D341Med (cell line): ENCODE measurements at regions not wholly inside any gene's neighbourhood (a gene's known extent, or its start where the extent isn't known, plus 50 kb on each side); places are given as distances from the start of the nearest gene placed in this dataset.

Experiments
- DNase-seq: peaks from one replicate; pipeline ENCODE4 v3.0.0; 2012; ENCODE audit warnings: low spot score

DNA sequence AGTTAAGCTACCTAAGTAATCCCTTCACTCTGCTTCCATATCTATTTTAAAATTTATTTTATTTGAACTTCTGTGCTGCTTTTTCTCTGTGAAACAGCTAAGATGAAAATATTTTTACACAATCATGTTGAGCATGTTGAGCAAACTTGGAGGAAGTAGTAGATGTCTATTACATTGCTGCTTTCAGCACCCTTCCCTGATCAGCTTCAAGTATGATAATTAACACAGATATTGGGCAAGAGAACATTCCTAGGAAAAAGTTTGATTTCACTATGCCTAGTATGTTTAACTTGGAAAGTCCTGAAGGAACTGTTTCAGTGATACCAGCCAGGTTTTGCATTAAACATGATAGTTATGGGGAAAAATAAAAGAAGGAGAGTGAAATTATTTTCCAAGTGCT, 283.6 kb downstream of the ELAVL2 start:
- DNase-seq: no peak

DNA sequence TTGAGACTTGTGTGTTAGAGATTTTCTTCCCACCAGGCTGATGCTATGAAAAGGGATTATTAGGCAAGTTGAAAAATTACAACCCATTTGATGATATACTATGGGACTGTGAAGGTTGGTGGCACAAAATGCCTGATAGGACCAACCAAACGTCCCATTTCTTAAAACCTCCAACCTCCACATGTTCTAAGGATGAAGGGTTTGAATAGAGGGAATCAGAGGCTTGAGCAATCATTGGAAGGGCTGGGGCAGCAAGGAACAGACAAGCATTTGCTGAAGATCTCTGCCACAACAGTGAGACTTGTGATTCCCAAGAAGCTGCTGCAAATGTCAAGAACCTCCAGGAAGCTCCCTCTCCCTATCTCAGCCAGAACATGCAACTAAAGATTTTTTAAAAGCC, 283.1 kb downstream of the ELAVL2 start:
- no peak for DNase-seq

DNA sequence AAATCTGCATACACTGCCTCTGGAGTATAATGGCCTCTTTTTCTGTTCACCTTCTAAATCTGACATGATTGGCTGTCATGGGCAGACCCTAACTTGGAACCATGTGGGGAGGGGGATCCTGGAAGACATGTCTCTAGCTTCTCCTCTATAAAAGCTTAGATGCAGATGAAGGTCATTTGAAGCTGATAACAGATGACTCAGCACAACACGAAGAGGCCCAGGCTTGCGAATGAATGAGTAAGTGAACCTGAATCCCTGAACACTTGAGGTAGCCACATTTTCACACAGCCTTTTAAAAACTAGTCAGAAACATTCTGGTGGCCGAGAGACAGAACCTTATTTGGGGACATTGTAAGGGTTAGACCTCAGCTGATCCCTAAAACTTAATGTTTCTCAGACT, 282.6 kb downstream of the ELAVL2 start:
- DNase-seq: no peak

DNA sequence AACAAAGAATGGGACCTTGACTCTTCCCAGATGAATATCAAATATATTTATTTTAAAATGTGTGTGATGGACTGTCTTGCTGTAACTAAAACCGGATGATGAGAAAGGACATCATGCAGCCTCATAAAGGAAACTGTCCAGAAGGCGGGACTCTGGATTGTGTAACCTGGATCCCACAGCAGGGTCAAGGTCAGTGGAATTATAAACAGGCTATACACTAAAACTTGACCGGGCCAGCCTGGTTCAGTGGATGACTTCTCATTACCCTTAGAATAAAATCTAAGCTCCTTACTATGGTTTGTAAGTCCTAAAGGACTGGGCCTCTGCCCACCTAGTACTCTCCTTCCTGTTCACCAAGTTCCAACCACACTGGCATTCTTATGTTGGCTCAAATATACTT, 280.3 kb downstream of the ELAVL2 start:
- no peak for DNase-seq

DNA sequence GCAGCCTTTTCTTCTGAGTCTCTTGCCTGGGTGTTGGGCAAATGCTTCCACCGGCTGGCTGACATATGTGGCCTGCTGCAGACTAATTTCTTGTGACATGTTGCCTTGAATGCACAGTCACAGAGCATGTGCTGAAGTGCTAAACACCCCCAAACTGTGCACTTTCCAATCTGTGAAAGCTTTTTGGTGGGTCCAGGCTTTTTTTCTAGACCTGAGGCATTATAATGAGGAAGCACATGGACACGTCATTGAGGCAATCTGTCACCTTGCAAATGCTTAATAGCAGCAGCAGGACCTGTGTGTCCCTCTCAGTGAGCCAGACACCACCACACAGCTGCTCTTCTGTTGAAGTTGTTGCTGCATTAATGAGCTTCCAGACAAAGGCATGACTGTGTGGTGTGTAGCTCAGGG, 274.7 kb downstream of the ELAVL2 start:
- DNase-seq: no peak

DNA sequence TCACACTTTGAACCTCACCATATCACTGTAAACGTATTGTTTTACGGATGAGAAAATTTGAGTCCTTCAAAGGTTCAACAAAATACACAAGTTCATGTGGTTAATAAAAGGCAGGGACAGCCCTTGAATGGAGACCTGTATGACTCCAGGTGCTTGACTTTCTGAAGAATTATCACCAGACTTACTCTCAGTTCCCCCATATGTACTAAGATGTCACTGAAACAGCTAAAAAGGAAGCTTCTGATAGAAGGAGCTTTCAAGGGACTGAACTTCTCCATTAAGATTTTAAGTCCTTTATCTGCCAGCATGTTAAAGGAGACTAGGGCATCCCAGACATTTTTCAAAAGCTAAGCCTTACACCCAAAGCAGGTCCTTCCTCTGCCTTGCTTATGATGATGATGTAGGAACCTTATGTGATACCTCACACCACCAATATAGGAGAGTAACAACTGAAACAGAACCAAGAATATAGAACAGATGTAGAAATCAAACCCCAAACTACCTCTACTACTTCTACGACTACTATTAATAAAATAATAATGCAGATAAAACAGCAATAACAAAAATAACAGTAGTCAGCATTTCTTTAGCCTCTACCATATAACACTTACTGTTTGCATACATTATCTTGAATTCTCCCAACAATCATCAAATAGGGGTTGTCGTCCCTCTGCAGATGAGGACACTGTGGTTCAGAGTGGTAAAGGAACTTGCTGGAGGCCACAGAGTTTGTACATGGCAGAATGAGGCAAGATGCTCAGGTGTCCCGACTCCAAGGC, 273.9 kb downstream of the ELAVL2 start:
- DNase-seq: no peak

DNA sequence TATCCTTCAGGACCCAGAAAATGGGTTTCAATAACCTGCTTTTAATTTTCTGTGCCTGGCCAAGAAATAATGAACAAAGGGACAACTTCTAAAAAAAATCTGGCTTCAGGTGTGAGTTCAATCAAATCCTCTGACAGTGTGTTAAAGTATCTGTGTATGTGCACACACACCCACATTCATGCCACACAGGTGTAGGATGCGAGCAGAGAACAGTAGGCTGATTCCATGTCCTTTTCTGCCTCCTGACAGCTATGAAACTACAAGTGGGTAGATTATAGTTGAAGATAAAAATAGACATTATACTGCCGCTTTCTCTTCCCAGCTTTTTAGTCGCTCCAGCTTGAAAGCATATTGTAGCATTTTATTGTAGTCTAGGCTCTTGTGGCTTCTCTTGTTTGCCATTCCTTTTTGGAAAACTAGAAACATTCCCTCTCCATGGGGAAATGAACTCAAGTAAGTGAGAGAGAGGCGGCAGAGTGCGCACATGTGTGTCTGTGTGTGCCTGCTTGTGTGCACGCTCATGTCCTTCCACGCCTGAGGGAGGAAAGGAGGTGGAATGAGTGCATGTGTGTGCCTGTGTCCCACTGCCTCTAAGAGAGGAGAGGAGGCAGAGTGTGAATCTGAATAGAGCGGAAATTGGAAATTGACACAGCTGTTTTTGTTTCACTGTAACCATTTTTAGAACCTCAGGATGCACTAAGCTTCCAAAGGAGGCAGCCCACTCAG, 273.0 kb downstream of the ELAVL2 start:
- DNase-seq: no peak

DNA sequence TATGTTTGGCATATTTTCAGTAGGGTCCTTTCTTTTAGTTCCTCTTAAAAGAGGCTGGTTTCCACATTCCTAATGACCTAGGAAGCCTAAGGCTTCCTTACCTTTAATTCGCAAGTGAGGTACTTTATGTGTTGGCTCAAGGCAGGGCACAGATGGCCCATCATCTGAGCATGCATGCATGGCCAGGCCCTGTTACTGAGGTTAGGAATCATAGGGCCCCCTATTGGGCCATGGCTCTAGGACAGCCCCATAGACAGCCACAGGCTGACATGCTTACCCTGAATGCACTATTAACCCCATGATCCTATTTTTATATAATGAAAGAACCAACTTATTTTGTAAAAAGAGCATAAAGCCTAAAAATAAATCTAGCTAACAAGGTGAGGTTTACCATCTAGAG, 271.4 kb downstream of the ELAVL2 start:
- no peak for DNase-seq

DNA sequence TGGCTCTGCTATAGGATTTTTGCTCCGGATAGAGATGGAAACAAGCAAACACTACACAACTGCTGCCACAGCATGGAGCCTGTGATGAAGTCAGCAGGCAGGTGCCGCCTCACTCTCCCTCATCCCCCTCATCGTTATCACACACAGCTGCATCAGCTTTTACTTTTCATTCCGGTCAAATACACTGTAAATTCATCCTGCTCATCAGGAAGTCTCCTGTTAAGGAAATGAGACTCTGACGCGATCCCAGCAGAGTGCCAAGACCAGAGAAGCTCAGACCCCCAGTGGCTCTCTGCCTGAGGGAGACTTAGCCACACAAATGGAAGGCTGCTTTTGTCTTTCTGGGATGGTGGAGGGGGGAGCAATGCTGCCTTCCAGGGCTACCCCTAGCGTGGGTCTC, 270.2 kb downstream of the ELAVL2 start:
- DNase-seq: no peak

DNA sequence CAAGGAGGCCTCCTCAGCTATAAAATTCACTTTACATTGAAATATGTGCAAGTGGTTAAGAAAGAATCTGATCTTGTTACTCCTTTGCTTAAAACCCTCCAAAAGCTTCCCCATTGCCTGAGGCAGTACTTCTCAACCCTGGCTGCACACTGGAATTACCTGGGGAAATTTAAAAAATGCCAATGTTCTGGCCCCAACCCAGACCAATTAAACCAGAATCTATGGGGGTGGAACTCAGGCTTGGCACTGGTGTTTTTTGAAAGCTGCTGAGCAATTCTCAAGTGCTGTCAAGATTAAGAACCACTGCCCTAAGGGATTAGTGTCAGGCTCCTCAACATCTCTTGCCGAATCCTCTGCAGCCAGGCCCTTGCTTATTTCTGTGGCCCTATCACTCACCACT, 269.6 kb downstream of the ELAVL2 start:
- DNase-seq: no peak

DNA sequence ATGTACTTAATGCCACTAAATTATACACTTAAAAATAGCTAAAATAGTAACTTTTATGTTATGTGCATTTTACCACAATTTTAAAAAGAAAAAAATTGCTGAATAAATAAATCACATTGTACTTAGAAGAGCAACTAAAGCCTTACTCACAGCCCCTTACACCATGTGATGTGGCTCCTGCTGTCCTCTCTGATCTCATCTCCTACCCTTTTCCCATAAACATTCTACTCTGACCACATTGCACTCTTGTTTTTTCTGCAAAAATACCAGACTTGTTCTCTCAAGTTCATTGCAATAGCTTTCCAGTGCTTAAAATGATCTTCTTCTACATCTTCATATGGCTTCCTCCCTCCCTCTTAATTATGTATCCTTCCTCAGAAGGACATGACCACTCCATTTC, 268.4 kb downstream of the ELAVL2 start:
- DNase-seq: no peak

DNA sequence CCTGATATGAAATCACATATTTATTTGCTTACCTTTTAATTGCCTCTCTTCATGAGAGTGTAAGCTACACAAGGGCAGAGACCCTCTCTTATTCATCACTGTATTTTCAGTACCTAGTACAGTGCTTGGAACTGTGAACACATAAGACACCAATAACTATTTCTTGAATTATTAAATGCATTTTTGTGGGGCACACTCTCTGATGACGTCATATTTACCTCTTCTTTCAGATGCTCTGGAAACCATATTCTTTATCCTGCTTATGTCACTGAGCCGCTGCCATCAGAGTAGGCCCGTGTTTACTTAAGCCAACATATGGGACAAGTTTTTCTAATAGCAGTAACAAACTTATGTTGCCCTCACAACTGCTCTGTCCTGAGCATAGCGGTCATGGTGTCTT, 266.5 kb downstream of the ELAVL2 start:
- no peak for DNase-seq

DNA sequence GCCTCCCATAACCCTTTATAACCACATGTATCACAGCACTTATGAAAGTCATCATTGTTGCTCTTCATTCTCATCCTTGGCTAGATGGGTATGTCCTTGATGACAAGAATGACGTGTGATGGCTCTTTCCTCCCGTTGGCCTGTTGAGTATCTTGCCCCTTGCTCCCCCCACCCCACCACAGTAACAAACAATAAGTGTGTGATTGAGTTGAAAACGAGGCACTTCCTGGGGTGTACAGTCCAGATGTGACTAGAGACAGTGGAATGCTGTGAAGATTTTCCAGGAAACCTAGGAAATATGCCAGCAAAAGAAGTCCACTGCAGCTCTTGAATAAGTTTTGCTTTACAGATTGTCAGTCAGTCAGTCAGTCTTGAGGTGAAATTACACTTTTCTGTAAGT, 262.5 kb downstream of the ELAVL2 start:
- DNase-seq: no peak

DNA sequence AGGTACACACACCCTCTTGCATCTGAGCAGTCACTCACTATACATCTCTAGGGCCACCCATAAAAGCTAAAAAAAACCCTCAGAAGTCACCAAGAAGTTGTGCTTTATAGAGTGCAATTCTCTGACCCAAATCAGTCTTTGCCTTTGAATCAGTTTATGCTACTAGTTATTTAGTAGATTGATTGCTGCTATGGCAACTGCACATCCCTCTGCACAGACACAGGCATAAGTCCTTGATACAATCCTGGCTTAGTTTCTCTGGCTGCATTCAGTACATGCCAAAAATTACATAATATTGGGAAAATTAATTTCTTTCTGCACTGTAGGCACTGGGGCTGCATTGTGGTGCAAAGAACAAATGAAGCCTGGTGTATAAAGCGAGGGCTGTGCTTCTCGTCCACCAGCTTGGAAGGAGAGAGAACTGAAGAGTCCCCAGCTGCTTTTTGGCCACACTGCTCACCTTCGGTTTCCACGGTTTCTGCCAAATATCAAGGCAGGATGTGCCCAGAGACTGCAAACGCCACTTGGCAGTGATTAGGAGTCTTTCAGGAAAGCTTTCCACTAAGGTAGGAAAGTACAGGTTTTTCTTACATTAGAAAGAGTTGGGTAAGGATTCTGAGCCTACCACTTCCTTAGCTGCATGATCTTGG, 258.4 kb downstream of the ELAVL2 start:
- no peak for DNase-seq

DNA sequence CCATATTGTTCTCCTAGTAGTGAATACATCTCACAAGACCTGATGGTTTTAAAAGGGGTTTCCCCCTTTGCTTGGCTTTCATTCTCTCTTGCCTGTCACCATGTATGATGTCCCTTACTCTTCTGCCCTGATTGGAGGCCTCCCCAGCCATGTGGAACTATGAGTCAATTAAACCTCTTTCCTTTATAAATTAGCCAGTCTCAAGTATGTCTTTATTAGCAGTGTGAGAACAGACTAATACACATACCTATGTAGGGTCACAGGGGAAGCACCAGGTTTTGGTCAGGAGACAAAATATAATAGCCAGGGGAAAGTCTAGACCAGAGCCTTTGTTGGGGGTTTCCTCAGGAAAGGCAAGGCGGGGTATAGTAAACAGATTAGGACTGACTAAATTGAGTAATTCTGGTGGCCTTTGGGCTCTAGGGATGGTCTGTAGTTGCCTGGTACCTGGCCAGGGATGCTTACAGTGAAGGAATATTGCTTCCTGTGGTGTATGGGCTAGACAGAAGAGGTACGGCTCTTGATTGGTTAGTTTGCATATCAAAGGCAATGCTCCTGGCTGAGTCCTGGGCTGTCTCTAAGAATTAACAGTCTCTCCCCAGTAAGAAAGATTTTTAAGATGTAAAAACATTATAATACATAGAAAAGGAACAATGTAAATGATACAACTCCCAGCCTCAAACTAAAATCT, 254.5 kb downstream of the ELAVL2 start:
- DNase-seq: no peak

DNA sequence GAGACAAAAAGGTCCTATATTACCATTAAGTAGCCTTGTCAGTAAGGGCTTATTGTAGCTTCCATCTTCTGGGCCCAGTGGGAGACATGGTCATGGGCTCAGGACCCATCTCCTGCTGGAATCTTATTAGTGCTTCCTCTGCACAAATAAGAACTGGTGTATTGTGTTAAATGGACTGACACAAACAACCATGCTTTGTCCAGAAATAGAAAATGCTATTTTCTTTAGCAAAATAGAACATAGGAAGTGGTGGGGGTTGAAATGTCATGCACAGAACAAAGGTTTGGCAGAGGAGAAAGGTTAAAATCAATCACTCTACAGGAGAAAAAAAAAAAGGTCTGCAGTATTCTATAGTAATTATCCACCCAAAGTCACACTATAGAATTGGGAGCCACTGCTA, 252.2 kb downstream of the ELAVL2 start:
- DNase-seq: no peak

DNA sequence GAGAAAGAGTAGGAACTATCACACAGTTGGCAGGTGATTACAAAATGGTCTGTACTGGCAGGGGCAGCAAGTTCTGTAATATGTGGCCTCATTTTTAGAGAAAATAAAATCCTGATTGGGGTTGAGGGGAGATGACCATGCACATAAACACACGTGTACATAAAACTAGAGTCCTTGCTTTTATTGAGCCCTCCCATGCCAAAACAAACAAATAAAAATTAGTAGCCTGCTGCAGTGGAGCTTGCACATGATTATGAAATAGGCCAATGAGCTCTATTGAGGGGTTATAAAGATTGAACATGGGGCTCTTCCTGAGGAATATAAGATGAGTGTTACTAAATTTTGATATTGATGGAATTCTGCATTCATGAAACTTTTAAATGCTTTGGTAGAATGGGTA, 248.4 kb downstream of the ELAVL2 start:
- no peak for DNase-seq

DNA sequence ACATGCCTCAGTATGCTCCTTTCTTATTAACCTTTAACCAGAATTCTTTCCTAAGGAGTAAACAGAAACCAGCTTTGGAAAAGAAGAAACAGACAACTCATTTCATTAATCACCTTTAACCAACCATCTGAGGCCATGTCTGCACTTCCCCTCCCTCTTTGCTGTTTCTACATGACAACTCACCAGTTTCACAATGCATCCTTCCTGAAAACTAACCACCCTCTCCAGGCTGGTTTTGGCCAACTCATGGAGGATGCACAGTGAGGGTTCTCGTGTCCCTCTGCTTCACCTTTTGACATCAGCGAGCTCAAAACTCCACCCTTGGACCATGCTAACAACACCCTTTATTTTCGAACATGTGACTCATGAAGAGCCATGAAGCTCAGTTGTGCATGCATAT, 244.1 kb downstream of the ELAVL2 start:
- DNase-seq: no peak

DNA sequence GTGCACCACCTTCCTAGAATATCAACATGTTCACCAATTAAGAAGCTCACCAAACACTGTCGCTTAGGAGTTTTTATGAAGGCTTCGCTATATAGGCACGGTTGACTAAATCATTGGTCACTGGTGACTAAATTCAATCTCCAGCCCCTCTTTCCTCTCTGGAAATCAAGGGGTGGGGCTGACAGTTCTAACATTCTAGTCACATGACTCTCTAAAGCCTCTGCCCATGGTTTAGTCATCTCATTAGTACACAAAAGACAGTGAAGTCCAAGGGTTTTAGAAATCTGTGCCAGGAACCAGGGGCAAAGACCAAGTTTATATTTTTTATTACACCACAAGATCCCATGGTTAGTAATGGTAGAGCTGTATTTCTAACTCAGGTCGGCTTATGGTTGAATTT, 243.2 kb downstream of the ELAVL2 start:
- DNase-seq: no peak

DNA sequence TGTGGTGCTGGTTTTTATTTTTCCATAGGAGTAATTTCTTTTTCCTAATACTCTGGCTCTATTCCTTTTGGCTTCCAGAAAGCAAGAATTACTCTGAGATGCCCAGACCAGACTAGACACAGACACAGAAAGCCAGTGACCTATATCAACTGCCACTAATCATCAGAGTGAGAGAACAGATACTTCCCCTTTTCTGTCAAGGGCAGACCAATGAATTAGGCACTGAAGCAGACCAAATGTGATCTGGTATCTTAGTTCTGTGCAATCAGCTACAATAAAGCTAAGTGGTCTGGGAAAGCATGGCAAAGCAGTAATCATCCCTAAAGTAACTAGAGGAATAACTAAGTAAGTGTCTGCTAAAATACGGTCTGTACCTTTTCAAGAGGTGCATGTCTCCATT, 239.1 kb downstream of the ELAVL2 start:
- no peak for DNase-seq

DNA sequence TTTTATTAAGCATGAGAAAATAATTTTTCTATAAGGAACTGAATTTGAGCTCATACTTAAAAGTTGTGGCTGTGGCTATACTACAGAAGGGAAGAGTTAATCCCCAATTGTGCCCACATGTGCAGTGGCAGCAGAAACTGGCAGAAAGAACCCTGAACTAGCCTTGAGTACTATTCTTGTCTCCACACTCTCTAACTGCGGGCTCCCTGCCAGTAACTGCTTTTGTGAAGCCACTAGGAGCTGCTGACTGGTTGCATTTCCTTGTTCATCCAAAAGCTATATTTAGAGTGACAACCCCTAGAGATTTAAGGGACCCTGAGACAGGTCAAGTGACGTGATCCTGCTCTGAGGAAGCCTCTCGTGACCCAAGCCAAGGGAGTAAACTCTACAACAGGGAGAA, 238.6 kb downstream of the ELAVL2 start:
- no peak for DNase-seq

DNA sequence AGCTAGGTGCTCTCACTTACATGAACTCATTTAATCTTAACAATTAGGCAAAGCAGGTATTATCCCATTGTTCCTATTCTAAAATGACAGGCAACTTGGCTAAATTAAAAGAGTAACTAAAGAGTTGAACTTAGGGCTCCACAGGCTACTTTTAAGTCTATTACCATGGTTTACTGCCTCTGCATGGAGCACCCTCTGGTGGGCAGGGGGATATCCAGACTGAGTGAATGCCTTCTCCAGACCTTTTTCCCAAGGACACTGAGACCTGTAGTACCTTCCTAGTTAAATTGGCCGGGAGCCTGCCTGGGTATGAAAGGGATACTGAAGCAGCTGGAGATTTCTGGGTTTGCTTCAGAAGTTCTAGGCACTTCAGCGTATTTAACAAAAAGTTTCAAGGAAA, 238.1 kb downstream of the ELAVL2 start:
- DNase-seq: no peak
